Islet precursor cell (in vitro differentiated cells): ENCODE measurements at regions not wholly inside any gene's neighbourhood (a gene's known extent, or its start where the extent isn't known, plus 50 kb on each side); places are given as distances from the start of the nearest gene placed in this dataset.
"Not testable (repeated sequence)": the region's sequence is repeated elsewhere in the genome, so short reads cannot be mapped to it uniquely, and the experiment has no call there.

ENCODE experiments used
- DNase-seq: peaks from one replicate; pipeline ENCODE4 v3.0.0-alpha.2; 2018

DNA sequence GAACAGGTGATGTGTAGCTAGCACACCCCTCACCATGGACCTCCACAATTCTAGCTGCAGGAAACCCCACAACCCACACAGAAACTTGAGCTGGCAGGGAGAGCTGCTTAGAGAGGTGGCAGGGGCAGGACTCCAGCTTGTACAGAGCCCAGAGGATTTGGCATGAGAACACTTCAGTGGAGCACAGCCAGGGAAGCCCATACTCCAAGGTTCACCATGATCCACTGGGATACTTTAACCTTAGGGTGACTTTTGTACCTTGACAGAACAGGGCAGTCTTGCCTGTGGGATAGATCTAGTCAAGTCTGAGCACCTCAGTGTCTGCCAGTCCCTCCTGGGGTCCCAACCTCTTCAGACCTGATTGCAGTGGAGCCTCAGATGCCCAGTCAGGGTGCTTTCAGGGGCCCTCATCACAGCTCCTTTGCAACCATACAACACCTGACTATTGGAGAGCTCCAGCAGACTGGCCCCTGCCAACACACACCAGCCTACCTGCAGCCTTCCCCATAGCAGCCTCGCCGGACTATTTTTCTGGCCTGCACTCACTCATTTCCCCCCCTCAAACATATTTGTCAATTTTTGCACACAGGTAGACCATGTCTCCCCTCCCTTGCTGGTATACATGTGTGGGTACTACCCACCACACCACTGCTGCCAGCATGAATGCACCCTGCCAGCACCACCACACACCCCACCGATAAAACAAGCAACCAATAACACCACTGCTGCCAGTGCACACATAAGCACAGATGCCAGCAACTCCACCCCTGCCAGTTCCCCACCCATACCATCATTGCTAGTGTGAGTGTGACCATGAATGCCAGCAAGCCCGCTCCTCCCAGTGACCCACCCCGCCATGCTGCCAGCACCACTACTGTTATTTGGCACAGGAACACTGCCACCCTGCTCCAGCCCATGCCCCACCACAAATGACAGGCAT lies 56.0 kb upstream of the CDX4 start:
- DNase-seq, result no peak

DNA sequence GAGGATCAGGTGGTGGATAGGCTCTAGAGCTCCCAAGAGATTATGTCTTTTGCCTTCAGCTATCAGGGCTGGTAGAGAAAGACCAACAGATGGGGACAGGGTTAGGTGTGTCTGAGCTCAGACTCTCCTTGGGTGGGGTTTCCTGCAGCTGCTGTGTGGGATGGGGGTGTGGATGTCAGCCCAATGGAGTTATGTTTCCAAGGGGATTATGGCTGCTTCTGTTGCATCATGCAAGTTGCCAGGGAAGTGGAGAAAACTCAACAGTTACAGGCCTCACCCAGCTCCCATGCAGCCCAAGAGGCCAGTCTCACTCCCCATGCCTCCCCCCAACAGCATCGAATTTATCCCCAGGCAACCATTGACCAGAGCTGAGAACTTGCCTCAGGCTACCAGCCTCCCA lies 80.2 kb upstream of the CDX4 start:
- no peak for DNase-seq

DNA sequence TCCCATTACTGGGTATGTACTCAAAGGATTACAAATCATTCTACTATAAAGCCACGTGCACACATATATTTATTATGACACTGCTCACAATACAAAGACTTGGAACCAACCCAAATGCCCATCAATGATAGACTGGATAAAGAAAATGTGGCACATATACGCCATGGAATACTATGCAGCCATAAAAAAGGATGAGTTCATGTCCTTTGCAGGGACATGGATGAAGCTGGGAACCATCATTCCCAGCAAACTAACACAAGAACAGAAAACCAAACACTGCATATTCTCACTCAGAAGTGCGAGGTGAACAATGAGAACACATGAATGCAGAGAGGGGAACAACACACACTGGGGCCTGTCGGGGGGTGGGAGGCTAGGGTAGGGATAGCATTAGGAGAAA lies 89.6 kb upstream of the CDX4 start:
- DNase-seq, result not testable (repeated sequence)

DNA sequence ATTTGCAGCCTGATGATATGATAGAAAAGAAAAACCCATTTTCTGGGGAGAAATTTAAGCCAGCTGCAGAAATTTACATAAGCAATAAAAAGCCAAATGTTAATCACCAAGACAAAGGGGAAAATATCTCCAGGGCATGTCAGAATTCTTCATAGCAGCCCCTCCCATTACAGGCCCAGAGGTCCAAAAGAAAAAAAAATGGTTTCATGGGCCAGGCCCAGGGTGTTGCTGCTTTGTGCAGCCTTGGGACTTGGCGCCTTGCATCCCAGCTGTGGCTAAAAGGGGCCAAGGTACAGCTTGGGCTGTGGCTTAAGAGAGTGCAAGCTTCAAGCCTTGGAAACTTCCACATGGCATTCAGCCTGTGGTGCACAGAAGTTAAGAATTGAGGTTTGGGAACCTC lies 97.9 kb upstream of the CDX4 start:
- no peak for DNase-seq

GRCh38 chrX:73337366-73337765 lies 109.5 kb upstream of the CDX4 start:
- no peak for DNase-seq

DNA sequence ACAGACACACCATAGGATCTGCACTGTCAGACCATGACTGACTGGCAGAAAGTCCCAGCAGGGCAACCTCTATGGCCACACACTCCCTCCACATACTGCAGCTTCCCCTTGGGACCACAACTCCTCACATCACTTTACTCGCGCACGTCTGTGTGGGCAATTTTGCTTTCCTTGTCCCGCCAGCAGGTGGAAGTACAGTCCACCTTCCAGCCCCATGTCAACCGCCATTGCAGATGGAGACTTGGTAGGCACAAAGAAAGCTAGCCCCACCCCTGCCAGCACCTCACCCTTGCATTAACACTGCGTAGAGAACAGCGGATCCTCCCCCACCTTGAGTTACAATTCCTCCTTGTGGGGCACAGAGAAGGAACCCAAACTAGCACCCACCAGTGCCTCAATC lies 74.4 kb upstream of the NAP1L2 start:
- peak; percentile 54 for DNase-seq

GRCh38 chrX:73270753-73271152 lies 56.1 kb upstream of the NAP1L2 start:
- no peak for DNase-seq

DNA sequence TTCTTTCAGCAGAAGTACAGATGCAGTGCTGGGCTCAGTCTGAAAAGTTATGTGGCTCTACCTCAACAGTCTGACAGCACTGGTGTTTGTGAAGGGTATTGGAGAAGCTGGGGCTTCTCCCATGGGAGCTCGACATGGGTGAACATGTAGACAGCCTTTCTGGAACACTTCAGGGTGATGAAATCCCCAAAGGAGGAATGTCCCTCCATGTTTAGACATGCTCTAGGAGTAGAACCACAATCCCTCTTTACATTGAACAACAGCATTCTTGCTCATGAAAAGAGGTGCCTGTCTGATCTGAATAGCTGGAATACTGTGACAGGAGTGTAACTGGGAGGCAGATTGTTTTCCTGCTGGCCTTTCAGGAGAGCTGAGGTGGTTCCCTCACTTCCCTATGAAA lies 53.8 kb upstream of the NAP1L2 start:
- DNase-seq, result no peak

- DNase-seq, result no peak
Observed at GRCh38 chrX:73267979-73268378, 53.3 kb upstream of the NAP1L2 start.

DNA sequence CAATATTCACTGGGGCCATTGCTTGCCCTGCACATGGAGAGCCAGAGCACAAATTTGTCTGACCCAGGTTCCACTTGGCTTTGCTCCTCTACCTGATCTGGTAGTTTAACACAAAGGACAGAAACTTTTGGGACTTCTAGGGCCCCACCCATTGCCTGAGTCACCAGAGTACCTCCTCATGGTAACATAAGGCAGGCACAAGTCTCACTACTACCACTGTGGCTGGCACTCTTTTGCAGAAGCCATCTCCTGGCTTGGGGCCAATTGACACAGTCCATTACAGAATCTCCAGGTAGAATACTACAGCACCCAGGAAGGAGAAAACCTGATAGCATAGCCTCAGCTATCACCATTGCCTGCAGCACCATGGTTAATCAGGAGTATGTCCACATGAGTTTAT lies 52.6 kb upstream of the NAP1L2 start:
- no peak for DNase-seq

DNA sequence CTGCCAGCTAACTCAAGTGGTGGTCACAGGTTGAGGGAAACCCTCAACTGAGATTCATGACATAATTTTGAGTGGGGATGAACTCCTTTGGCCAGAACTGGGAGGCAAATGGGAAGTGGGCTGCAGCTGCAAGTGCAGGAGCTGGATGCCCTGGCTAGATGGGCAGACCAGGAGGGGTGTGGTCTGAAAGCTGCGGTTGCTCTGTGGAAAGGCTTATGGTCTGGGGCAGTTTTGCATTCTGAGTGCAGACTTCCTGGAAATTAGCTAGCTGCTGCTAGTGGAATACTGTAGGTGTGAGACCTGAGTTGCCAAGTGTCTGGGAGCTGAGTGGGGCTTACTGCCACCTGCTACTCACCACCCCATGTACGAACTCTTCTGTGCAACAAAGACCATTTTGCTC lies 52.1 kb upstream of the NAP1L2 start:
- no peak for DNase-seq
